ENCODE measurements at regions not wholly inside any gene's neighbourhood (a gene's known extent, or its start where the extent isn't known, plus 50 kb on each side); places are given as distances from the start of the nearest gene placed in this dataset.

GRCh38 chr14:100674897-100675619, 51.6 kb upstream of the DLK1 start:
- DNase-seq, result no peak

DNA sequence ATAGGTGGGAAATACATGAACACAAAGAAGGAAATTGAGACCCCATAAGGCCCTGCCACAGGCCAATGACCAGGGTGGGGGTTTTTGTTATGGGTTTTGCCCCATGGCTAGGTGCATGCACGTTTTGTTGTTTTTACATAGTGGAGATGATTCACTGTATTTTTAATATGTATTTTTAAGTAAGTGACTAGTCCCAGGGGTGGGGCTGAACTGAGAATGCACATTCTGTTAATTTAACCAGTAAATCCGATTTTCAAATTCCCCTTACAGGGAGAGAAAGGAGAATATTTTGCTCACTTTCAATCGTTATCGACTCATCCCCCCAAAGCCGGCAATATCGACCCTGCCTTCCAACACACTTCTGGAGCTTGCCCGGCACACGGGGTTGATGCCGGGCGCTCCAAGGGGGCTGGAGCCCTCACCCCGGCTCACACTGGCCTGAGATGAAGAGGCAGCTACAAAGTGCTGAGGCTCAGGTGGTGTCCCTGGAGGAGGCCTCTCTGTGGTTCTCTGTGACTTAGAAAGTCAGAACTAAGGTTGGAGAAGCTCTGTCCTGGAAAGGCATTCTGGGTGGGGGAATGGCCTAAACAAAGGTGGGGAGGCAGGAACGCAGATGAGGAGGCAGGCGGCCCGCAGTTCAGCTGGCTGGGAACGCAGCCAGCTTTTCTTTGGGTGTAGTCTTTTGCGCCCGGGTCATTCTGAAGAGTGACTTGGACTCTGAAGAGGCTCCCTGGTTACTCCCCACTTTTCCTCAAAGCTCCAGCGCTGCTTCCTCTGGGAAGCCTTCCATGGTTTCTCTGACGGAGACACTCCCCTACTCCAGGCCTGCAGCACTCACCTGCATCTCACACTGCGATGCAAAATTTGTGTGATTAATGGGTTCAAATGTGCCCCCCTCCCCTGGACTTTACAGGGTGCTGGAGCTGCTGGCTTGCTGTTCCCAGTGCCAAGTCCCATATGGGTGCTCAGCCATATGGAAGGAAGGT, 50.7 kb upstream of the DLK1 start:
- DNase-seq, result no peak

Measured in NCI-H2081 treated with DMSO at 0.1 percent for 48 hours (cell line).